Renal cortex interstitium (tissue), 11 donors: ENCODE measurements at regions not wholly inside any gene's neighbourhood (a gene's known extent, or its start where the extent isn't known, plus 50 kb on each side); places are given as distances from the start of the nearest gene placed in this dataset.
"Not testable (repeated sequence)": the region's sequence is repeated elsewhere in the genome, so short reads cannot be mapped to it uniquely, and the experiment has no call there.

ENCODE experiments used
- DNase-seq, 11 donors: peaks; one replicate each; pipeline ENCODE4 v3.0.0-alpha.2; 2013; ENCODE audit warnings: low read depth in 9 of 11, low spot score in 4 of 11; ENCODE audit errors: extremely low read depth in 1 of 11

DNA sequence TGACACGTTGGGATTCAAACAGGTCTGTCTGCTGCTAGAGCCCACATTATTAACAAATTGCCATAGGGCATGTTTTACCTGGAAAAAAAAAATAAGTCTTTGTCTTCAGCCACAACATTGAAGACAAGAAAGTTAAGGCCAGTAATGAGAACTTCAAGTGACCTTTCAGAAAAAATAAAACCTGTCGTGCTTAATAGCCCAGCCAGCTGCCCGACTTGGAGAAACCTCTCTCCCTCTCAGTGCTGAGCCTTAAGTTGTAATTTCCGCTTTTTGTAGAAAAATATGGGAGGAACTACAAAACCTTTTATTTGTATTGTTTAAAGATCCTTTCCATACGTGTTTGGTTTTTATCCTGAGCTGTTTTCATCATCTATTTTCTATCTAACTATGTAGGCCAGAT, 454.3 kb upstream of the SLITRK6 start:
- DNase-seq: not testable (repeated sequence)

GRCh38 chr13:86255820-86256219, 456.6 kb upstream of the SLITRK6 start:
- not testable (repeated sequence) for DNase-seq

- no peak for DNase-seq
Observed at GRCh38 chr13:86269511-86269910, 470.3 kb upstream of the SLITRK6 start.

DNA sequence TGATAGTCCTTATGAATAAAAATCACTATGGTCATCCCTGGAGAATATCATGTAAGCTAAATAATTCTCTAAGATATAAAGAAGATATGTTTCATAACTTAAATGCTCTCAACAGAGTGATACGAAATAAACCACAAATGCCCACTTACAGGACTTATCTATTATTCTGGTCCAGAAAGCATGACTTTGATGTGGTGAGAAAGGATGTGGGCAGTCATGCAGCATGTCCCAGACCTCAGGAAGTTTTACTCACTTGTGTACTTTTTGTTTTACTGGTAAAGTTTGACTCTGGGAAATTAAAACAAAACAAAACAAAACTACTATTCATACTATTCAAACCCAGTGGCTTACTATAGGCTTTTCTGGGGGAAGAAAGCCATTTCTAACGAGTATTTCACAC, 483.2 kb upstream of the SLITRK6 start:
- DNase-seq: no peak

DNA sequence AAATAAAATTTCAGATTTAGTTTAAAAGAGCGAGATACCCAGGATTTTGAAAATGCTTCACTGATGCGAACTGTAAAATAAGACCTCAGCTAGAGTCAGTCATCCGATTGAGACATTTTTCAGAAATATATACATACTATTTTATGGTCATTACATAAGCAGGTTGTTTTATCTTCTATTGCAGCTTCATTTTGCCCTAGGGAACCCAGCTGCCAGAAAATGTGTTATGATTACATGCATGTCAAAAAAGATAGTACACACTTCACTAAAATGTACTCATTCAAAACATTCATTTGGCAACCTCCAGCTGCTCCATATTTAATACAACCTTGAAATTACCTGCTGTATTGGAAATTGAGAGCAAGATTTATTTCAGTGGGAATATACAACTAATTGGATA, 483.8 kb upstream of the SLITRK6 start:
- no peak for DNase-seq

DNA sequence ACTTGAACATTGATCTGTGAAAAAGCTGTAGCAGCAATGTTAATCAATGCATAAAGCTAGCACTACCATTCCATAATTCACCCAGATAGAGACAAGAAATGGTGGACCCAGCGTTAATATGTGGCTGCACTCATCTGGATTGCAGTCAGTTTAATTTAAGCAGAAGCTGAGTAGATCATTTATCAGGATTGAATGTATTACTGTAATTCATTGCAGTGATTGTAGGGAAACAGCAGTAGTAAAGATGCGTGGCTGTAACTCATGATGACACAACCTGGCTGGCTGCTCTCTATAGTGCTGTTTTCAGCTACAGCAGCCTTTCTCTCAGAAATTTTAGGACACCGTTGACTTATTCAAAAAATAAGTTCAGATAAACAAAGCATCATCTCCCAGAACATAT, 499.5 kb upstream of the SLITRK6 start:
- no peak for DNase-seq

GRCh38 chr13:86299128-86299527, 499.9 kb upstream of the SLITRK6 start:
- no peak for DNase-seq

GRCh38 chr13:86309881-86310280, 510.7 kb upstream of the SLITRK6 start:
- DNase-seq: no peak

DNA sequence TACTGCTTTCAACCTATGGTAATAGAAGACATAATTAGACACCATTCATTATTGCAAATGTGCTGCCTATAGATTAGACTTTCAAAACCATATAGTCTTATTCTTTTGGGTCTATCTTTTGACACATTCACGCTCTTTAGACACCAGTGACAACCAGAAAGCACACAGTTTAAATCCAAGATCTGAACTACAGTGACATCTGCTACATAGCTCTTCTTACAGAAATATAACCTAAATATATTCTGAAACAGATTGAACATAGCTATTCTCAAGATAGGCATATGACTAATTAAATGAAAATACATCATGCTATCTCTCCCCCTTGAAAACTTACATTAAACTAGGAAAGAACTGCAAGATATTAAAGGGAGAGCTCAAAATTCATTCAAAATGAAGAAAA, 514.2 kb upstream of the SLITRK6 start:
- no peak for DNase-seq

GRCh38 chr13:86318450-86318849, 519.2 kb upstream of the SLITRK6 start:
- no peak for DNase-seq

DNA sequence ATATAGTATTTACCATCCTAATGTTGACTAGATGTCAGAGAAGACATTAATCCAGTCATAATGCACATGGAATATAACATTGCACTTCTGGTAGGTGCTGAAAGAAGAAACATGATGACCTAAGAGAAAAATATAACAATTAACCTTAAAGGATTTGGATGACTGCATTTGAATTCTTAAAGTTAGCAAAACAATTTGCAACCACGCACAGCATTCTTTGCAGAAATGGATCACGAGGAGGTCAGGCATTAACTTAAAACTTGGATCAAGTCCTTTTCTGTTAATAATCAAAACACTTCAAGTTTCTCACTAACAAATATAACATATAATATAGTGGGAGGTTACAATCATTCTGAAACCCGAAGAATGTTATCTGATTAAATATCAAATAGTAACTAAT, 525.0 kb upstream of the SLITRK6 start:
- peak in 1 of 11 donors; percentile 5 for DNase-seq

- DNase-seq: no peak
Observed at GRCh38 chr13:86355301-86355700, 556.1 kb upstream of the SLITRK6 start.

- no peak for DNase-seq
Observed at GRCh38 chr13:86357106-86357505, 557.9 kb upstream of the SLITRK6 start.

DNA sequence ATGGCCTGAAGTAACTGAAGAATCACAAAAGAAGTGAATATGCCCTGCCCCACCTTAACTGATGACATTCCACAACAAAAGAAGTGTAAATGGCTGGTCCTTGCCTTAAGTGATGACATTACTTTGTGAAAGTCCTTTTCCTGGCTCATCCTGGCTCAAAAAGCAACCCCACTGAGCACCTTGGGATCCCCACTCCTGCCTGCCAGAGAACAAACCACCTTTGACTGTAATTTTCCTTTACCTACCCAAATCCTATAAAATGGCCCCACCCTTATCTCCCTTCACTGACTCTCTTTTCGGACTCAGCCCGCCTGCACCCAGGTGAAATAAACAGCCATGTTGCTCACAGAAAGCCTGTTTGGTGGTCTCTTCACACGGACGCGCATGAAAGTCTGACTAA, 564.5 kb upstream of the SLITRK6 start:
- not testable (repeated sequence) for DNase-seq

GRCh38 chr13:86368924-86369323, 569.7 kb upstream of the SLITRK6 start:
- DNase-seq: no peak

DNA sequence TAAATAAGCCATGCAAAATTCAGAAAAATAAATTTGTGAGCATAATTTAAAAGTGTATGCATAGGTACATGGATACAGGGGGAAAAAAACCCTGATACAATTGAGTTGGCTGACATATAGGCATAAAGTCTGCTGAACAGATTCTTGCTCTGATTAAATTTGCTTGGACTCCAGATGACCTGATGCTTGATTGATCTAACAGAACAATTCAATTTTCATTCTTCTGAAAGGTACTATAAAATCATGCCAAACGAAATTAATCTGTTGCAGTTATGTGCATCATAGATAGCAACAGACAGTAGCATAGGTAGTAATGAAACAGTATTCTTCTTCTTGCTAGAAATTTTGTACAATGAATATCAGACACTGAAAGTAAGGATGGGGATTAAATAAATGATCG, 578.2 kb upstream of the SLITRK6 start:
- DNase-seq: no peak

- DNase-seq: no peak
Observed at GRCh38 chr13:86378628-86379027, 579.4 kb upstream of the SLITRK6 start.

DNA sequence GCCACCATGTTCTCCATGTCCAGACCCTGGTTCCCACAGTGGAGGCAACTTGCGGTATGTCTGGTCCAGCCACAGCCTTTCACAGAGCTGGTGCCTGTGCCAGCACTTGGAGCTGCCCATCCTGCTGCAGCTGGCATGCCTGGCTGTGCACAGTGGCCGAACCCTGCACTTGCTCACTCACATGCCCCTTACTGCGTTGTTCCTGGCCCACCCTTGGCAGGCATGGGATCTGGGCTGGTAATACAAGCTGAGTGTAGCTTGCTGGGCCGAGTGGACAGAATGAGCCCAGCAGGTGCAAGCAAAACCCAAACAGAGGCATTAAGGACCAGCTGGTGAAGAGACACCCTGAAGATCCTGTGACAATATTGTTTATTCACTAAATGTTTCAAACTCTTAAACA, 583.9 kb upstream of the SLITRK6 start:
- DNase-seq: no peak

DNA sequence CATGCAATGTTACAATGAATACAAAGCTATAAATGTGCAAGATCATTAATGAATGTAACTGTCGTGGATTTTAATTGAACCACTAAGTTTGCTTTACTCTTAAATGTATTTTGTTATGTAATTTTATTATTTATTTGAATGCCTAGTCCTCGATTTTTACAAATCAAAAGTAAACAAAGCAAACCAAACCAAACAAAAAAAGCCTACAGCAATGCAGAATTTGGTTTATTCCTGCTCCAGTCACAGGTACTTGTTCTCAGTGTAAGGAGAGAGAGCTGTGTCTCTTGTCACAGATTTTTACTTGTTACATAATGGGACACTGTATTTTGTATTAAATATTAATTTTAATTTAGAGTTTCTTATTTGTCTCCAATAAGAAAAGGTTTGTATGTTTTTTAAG, 584.3 kb upstream of the SLITRK6 start:
- DNase-seq: no peak

DNA sequence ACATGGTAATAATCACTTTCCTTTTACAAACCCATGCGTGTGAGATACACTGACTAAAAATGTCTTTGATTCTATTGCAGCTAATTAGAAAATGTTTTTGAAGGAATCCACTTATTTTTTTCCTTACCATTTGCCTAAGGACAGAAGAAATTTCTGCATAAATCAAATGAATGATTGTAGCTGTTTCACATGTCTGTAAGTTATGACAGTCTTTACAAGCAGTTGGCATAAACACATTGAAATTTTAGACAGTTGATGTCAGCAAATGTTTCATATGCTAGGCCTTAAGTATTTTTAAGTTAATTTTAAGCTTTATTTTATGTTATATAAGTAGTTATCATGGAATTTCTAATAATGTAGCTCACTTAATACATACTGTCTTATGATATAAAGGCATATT, 598.4 kb upstream of the SLITRK6 start:
- DNase-seq: no peak

DNA sequence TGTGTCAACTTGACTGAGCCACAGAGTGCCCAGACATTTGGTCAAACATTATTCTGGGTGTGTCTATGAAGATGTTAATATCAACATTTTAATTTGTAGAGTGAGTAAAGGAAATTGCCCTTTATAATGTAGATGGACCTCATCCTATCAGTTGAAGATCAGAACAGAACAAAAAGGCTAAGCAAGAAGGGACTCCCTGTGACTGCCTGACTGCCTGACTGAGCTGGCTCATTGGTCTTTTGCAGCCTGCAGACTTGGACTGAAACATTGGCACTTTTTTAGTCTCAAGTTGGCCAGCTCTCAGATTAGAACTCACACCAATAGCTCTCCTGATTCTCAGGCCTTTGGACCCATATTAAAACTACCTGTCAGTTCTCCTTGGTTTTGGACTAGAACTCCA, 600.4 kb upstream of the SLITRK6 start:
- DNase-seq: no peak

- DNase-seq: no peak
Observed at GRCh38 chr13:86402500-86402899, 603.3 kb upstream of the SLITRK6 start.
